ENCODE measurements at regions not wholly inside any gene's neighbourhood (a gene's known extent, or its start where the extent isn't known, plus 50 kb on each side); places are given as distances from the start of the nearest gene placed in this dataset.

DNA sequence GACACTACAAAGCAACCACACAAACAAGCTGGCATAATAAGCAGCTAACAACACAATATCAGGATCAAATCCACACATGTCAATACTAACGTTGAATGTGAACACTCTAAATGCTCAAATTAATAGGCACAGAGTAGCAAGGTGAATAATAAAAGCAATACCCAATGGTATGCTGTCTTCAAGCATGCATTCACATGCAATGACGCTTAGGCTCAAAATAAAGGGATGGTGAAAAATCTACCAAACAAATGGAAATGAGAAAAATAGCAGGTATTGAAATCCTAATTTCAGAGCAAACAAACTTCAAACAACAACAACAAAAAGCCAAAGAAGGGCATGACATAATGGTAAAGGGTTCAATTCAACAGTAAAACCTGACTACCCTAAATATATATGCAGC is 74.0 kb upstream of the FAM47B start:
- no peak overlapping the region for H3K4me3 ChIP-seq (ENCODE audit: low read length)
- TF ChIP-seq, protein P1, sequence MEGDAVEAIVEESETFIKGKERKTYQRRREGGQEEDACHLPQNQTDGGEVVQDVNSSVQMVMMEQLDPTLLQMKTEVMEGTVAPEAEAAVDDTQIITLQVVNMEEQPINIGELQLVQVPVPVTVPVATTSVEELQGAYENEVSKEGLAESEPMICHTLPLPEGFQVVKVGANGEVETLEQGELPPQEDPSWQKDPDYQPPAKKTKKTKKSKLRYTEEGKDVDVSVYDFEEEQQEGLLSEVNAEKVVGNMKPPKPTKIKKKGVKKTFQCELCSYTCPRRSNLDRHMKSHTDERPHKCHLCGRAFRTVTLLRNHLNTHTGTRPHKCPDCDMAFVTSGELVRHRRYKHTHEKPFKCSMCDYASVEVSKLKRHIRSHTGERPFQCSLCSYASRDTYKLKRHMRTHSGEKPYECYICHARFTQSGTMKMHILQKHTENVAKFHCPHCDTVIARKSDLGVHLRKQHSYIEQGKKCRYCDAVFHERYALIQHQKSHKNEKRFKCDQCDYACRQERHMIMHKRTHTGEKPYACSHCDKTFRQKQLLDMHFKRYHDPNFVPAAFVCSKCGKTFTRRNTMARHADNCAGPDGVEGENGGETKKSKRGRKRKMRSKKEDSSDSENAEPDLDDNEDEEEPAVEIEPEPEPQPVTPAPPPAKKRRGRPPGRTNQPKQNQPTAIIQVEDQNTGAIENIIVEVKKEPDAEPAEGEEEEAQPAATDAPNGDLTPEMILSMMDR (conservative IDR thresholded peaks at IDR 0.05; ENCODE audit: low read depth, low read length), result no peak
- no peak for DNase-seq (ENCODE audit: low read depth)

GRCh38 chrX:34873500-34874225 is 68.9 kb upstream of the FAM47B start:
- H3K4me3 ChIP-seq (ENCODE audit: low read length), result no peak overlapping the region
- TF ChIP-seq, protein P1 (conservative IDR thresholded peaks at IDR 0.05; ENCODE audit: low read depth, low read length), result no peak
- no peak for DNase-seq (ENCODE audit: low read depth)

- no peak overlapping the region for H3K4me3 ChIP-seq (ENCODE audit: low read length)
- no peak for DNase-seq (ENCODE audit: low read depth)
- TF ChIP-seq, protein P1 (conservative IDR thresholded peaks at IDR 0.05; ENCODE audit: low read depth, low read length), result no peak
These were observed 67.8 kb upstream of the FAM47B start for GRCh38 chrX:34874763-34875162.

- DNase-seq (ENCODE audit: low read depth), result no peak
- H3K4me3 ChIP-seq (ENCODE audit: low read length), result no peak overlapping the region
These were observed 67.4 kb upstream of the FAM47B start for GRCh38 chrX:34875204-34875603.

GRCh38 chrX:34877436-34877835 is 65.2 kb upstream of the FAM47B start:
- no peak for DNase-seq (ENCODE audit: low read depth)
- TF ChIP-seq, protein P1 (conservative IDR thresholded peaks at IDR 0.05; ENCODE audit: low read depth, low read length), result no peak
- H3K4me3 ChIP-seq (ENCODE audit: low read length), result no peak overlapping the region

More at GRCh38 chrX:34875204-34875603, 67.4 kb upstream of the FAM47B start:
- TF ChIP-seq, protein P1 (conservative IDR thresholded peaks at IDR 0.05; ENCODE audit: low read depth, low read length), result no peak

- no peak for DNase-seq (ENCODE audit: low read depth)
- TF ChIP-seq, protein P1 (conservative IDR thresholded peaks at IDR 0.05; ENCODE audit: low read depth, low read length), result no peak
- no peak overlapping the region for H3K4me3 ChIP-seq (ENCODE audit: low read length)
These were observed 63.2 kb upstream of the FAM47B start for GRCh38 chrX:34879346-34879745.

DNA sequence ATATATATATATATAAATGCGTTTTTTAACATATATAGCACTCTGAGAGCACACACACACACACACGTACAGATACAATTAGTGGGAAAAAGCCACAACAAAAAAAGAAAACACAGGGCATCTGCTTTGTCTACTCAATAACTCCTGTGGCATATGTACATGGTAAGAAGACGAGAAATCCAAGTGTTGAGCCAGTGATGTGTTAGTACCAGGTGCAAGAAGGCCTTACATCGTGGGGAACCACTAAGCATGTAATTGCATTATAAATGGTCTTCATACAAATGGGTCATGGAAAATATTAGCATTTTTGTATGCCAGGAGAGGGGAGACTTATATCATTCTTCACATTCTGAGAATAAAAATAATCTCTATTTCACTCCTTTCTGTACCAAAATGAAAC is 62.7 kb upstream of the FAM47B start:
- no peak for DNase-seq (ENCODE audit: low read depth)
- no peak overlapping the region for H3K4me3 ChIP-seq (ENCODE audit: low read length)
- TF ChIP-seq, protein P1 (conservative IDR thresholded peaks at IDR 0.05; ENCODE audit: low read depth, low read length), result no peak

Data from retinal pigment epithelial cell (primary cell).